Skin of body (tissue), 1 donor: ENCODE measurements at regions not wholly inside any gene's neighbourhood (a gene's known extent, or its start where the extent isn't known, plus 50 kb on each side); places are given as distances from the start of the nearest gene placed in this dataset.
A peak's percentile ranks its signal among the peaks of the same experiment; 100 is the strongest.

Experiments
- DNase-seq: peaks from one replicate; lab custom pipeline; 2025; lab: John Stamatoyannopoulos, UW

GRCh38 chr3:102225005-102225404, 209.8 kb upstream of the ZPLD1 start:
- no peak for DNase-seq

GRCh38 chr3:102225407-102226132, 209.2 kb upstream of the ZPLD1 start:
- peak; percentile 73 for DNase-seq

- no peak for DNase-seq
These were observed 208.4 kb upstream of the ZPLD1 start for GRCh38 chr3:102226463-102226862.

GRCh38 chr3:102229062-102229655, 205.7 kb upstream of the ZPLD1 start:
- peak; percentile 70 for DNase-seq

- DNase-seq = no peak
These were observed 204.8 kb upstream of the ZPLD1 start for GRCh38 chr3:102230057-102230456.

GRCh38 chr3:102233881-102234280, 200.9 kb upstream of the ZPLD1 start:
- no peak for DNase-seq

- no peak for DNase-seq
These were observed 199.1 kb upstream of the ZPLD1 start for GRCh38 chr3:102235679-102236078.

- no peak for DNase-seq
These were observed 197.6 kb upstream of the ZPLD1 start for GRCh38 chr3:102237181-102237580.

GRCh38 chr3:102237838-102238237, 197.0 kb upstream of the ZPLD1 start:
- DNase-seq = no peak

GRCh38 chr3:102238362-102238761, 196.5 kb upstream of the ZPLD1 start:
- DNase-seq = no peak

GRCh38 chr3:102240720-102241119, 194.1 kb upstream of the ZPLD1 start:
- no peak for DNase-seq

- DNase-seq = no peak
These were observed 185.7 kb upstream of the ZPLD1 start for GRCh38 chr3:102248981-102249705.

GRCh38 chr3:102255736-102256135, 179.1 kb upstream of the ZPLD1 start:
- DNase-seq = no peak

- DNase-seq = no peak
These were observed 176.1 kb upstream of the ZPLD1 start for GRCh38 chr3:102258666-102259227.

GRCh38 chr3:102259663-102260062, 175.2 kb upstream of the ZPLD1 start:
- no peak for DNase-seq

GRCh38 chr3:102265720-102266119, 169.1 kb upstream of the ZPLD1 start:
- DNase-seq = no peak

GRCh38 chr3:102269406-102269805, 165.4 kb upstream of the ZPLD1 start:
- DNase-seq = no peak

- DNase-seq = no peak
These were observed 144.6 kb upstream of the ZPLD1 start for GRCh38 chr3:102290241-102290640.

- DNase-seq = no peak
These were observed 139.1 kb upstream of the ZPLD1 start for GRCh38 chr3:102295756-102296155.

GRCh38 chr3:102297072-102297658, 137.7 kb upstream of the ZPLD1 start:
- DNase-seq = no peak

- DNase-seq = no peak
These were observed 135.5 kb upstream of the ZPLD1 start for GRCh38 chr3:102299125-102299877.
